ENCODE measurements at regions not wholly inside any gene's neighbourhood (a gene's known extent, or its start where the extent isn't known, plus 50 kb on each side); places are given as distances from the start of the nearest gene placed in this dataset.

GRCh38 chr1:54497338-54497737 lies 50.7 kb upstream of the ACOT11 start:
- Mint-ChIP-seq H3K27me3 (ENCODE audit: insufficient read depth) (peaks cover 40% of the 10 kb centered on the region), H3K36me3 (ENCODE audit: low read depth) (no peaks in the 10 kb centered on the region), H3K4me3 (no peak overlapping the region), H3K27ac (no peak overlapping the region), H3K9me3 (no peaks in the 10 kb centered on the region), H3K4me1 (ENCODE audit: low read depth) (peaks cover 18% of the 10 kb centered on the region)
- DNase-seq = no peak
- no peak for TF ChIP-seq CTCF (IDR thresholded peaks at IDR 0.05)

GRCh38 chr1:54495954-54496353 lies 52.1 kb upstream of the ACOT11 start:
- no peaks in the 10 kb centered on the region for H3K9me3 Mint-ChIP-seq
- H3K36me3 Mint-ChIP-seq (ENCODE audit: low read depth) = no peaks in the 10 kb centered on the region
- DNase-seq = no peak
- peaks cover 36% of the 10 kb centered on the region for H3K27me3 Mint-ChIP-seq (ENCODE audit: insufficient read depth)
- no peak overlapping the region for H3K4me3 Mint-ChIP-seq
- H3K27ac Mint-ChIP-seq = no peak overlapping the region
- no peak for TF ChIP-seq CTCF (IDR thresholded peaks at IDR 0.05)
- H3K4me1 Mint-ChIP-seq (ENCODE audit: low read depth) = peaks cover 19% of the 10 kb centered on the region

- no peak for DNase-seq
- H3K4me1 Mint-ChIP-seq (ENCODE audit: low read depth) = peaks cover 21% of the 10 kb centered on the region
- H3K27me3 Mint-ChIP-seq (ENCODE audit: insufficient read depth) = peaks cover 29% of the 10 kb centered on the region
- H3K36me3 Mint-ChIP-seq (ENCODE audit: low read depth) = no peaks in the 10 kb centered on the region
- no peak overlapping the region for H3K4me3 Mint-ChIP-seq
- H3K27ac Mint-ChIP-seq = no peak overlapping the region
- H3K9me3 Mint-ChIP-seq = no peaks in the 10 kb centered on the region
- TF ChIP-seq CTCF (IDR thresholded peaks at IDR 0.05) = no peak
Measured at GRCh38 chr1:54493608-54494007, 54.4 kb upstream of the ACOT11 start.

GRCh38 chr1:54490361-54491248 lies 57.4 kb upstream of the ACOT11 start:
- H3K4me3 Mint-ChIP-seq = no peak overlapping the region
- DNase-seq = no peak
- H3K4me1 Mint-ChIP-seq (ENCODE audit: low read depth) = peaks cover 37% of the 10 kb centered on the region
- no peaks in the 10 kb centered on the region for H3K9me3 Mint-ChIP-seq
- no peaks in the 10 kb centered on the region for H3K36me3 Mint-ChIP-seq (ENCODE audit: low read depth)
- no peak overlapping the region for H3K27ac Mint-ChIP-seq
- TF ChIP-seq CTCF (IDR thresholded peaks at IDR 0.05) = no peak
- peaks cover 8% of the 10 kb centered on the region for H3K27me3 Mint-ChIP-seq (ENCODE audit: insufficient read depth)

GRCh38 chr1:54489627-54490250 lies 58.3 kb upstream of the ACOT11 start:
- Mint-ChIP-seq H3K27me3 (ENCODE audit: insufficient read depth) (peaks cover 9% of the 10 kb centered on the region), H3K4me1 (ENCODE audit: low read depth) (peaks cover 42% of the 10 kb centered on the region), H3K4me3 (peak overlapping the region; percentile 89), H3K36me3 (ENCODE audit: low read depth) (no peaks in the 10 kb centered on the region), H3K9me3 (no peaks in the 10 kb centered on the region), H3K27ac (peak overlapping the region; percentile 97; the same call in 1 of the 2 replicates)
- TF ChIP-seq CTCF (IDR thresholded peaks at IDR 0.05) = peak; percentile 53; the same call in 1 of the 2 replicates
- no peak for DNase-seq

Measured in HFFc6 (cell line).